ENCODE measurements at regions not wholly inside any gene's neighbourhood (a gene's known extent, or its start where the extent isn't known, plus 50 kb on each side); places are given as distances from the start of the nearest gene placed in this dataset.
"Not testable (repeated sequence)": the region's sequence is repeated elsewhere in the genome, so short reads cannot be mapped to it uniquely, and the experiment has no call there.

DNA sequence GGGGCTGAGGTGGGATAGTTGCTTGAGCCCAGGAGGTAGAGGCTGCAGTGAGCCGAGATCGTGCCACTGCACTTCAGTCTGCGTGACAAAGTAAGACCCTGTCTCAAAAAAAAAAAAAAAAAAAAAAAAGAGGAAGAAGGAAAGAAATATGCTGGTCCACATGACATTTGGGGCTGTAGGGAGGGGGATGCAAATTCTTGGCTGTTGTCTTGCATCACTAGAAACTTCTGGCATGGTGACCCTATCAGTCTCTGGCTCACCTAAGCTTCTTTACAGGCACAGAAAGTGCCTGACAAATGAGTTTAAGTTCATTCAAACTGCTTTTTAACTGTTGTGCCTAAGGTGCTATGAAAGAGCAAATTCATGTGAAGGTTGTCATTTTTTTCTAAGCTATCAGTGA is 93.5 kb downstream of the NBPF8 start:
- TF ChIP-seq, protein P1, sequence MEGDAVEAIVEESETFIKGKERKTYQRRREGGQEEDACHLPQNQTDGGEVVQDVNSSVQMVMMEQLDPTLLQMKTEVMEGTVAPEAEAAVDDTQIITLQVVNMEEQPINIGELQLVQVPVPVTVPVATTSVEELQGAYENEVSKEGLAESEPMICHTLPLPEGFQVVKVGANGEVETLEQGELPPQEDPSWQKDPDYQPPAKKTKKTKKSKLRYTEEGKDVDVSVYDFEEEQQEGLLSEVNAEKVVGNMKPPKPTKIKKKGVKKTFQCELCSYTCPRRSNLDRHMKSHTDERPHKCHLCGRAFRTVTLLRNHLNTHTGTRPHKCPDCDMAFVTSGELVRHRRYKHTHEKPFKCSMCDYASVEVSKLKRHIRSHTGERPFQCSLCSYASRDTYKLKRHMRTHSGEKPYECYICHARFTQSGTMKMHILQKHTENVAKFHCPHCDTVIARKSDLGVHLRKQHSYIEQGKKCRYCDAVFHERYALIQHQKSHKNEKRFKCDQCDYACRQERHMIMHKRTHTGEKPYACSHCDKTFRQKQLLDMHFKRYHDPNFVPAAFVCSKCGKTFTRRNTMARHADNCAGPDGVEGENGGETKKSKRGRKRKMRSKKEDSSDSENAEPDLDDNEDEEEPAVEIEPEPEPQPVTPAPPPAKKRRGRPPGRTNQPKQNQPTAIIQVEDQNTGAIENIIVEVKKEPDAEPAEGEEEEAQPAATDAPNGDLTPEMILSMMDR (IDR thresholded peaks at IDR 0.05), result not testable (repeated sequence)
- not testable (repeated sequence) for TF ChIP-seq POLR2A (IDR thresholded peaks at IDR 0.05)
